Endodermal cell (in vitro differentiated cells): ENCODE measurements at regions not wholly inside any gene's neighbourhood (a gene's known extent, or its start where the extent isn't known, plus 50 kb on each side); places are given as distances from the start of the nearest gene placed in this dataset.

ENCODE experiments used
- DNase-seq: peaks from one replicate; pipeline ENCODE4 v3.0.0-alpha.2; 2017
- H3K27ac ChIP-seq: 2 replicates; pipeline ENCODE4 v1.5.1; 2013; ENCODE audit warnings: mild to moderate bottlenecking, low read depth, low read length, moderate library complexity
- H3K27me3 ChIP-seq: 2 replicates; pipeline ENCODE4 v1.6.1; 2013; ENCODE audit warnings: mild to moderate bottlenecking, low read length, moderate library complexity; ENCODE audit not compliant: insufficient read depth, control insufficient read depth, poor library complexity, severe bottlenecking
- H3K36me3 ChIP-seq: 2 replicates; pipeline ENCODE4 v1.7.0; 2013; ENCODE audit warnings: mild to moderate bottlenecking, low read length, moderate library complexity; ENCODE audit not compliant: control insufficient read depth, insufficient read depth
- H3K4me1 ChIP-seq: one replicate; pipeline ENCODE4 v1.7.0; 2013; ENCODE audit warnings: low read length; ENCODE audit not compliant: control insufficient read depth, insufficient read depth
- H3K4me3 ChIP-seq: 2 replicates; pipeline ENCODE4 v1.5.1; 2013; ENCODE audit warnings: mild to moderate bottlenecking, low read length, moderate library complexity
- H3K9ac ChIP-seq: 2 replicates; pipeline ENCODE4 v1.6.1; 2013; ENCODE audit warnings: mild to moderate bottlenecking, low read length, moderate library complexity; ENCODE audit not compliant: poor library complexity, severe bottlenecking; ENCODE audit errors: extremely low read depth
- H3K9me3 ChIP-seq: 2 replicates; pipeline ENCODE4 v1.6.1; 2013; ENCODE audit warnings: mild to moderate bottlenecking, low read length, moderate library complexity; ENCODE audit not compliant: control insufficient read depth
- H3K27ac Mint-ChIP-seq: 2 replicates; pipeline ENCODE4 v1.8.0; 2020; ENCODE audit warnings: mixed read lengths
- H3K27me3 Mint-ChIP-seq: 2 replicates; pipeline ENCODE4 v1.8.0; 2021; ENCODE audit warnings: mild to moderate bottlenecking, mixed read lengths; ENCODE audit not compliant: insufficient read depth
- H3K36me3 Mint-ChIP-seq: 2 replicates; pipeline ENCODE4 v1.8.0; 2020; ENCODE audit warnings: low read depth, mixed read lengths
- H3K4me1 Mint-ChIP-seq: 2 replicates; pipeline ENCODE4 v1.8.0; 2020; ENCODE audit warnings: mixed read lengths
- H3K4me3 Mint-ChIP-seq: 2 replicates; pipeline ENCODE4 v1.8.0; 2020; ENCODE audit warnings: mild to moderate bottlenecking, moderate library complexity, mixed read lengths
- H3K9me3 Mint-ChIP-seq: 2 replicates; pipeline ENCODE4 v1.8.0; 2020; ENCODE audit warnings: mild to moderate bottlenecking, mixed read lengths
- WGBS, 2 experiments: methylation state at CpG; one replicate each; pipeline versions ENCODE4 v1.1.5 to v1.1.7; 2013; ENCODE audit warnings: missing lambda C conversion rate in 2 of 2, mixed read lengths in 1 of 2; ENCODE audit not compliant: insufficient coverage in 1 of 2, insufficient read length in 1 of 2; 5-methylcytosine and 5-hydroxymethylcytosine counted together
- TF ChIP-seq, protein P1 (sequence below): fragments of 200-600 bp; sonication (generic); conservative IDR thresholded peaks from 2 replicates; pipeline ENCODE4 v1.5.0; 2021; ENCODE audit warnings: antibody characterized with exemption, mild to moderate bottlenecking

DNA sequence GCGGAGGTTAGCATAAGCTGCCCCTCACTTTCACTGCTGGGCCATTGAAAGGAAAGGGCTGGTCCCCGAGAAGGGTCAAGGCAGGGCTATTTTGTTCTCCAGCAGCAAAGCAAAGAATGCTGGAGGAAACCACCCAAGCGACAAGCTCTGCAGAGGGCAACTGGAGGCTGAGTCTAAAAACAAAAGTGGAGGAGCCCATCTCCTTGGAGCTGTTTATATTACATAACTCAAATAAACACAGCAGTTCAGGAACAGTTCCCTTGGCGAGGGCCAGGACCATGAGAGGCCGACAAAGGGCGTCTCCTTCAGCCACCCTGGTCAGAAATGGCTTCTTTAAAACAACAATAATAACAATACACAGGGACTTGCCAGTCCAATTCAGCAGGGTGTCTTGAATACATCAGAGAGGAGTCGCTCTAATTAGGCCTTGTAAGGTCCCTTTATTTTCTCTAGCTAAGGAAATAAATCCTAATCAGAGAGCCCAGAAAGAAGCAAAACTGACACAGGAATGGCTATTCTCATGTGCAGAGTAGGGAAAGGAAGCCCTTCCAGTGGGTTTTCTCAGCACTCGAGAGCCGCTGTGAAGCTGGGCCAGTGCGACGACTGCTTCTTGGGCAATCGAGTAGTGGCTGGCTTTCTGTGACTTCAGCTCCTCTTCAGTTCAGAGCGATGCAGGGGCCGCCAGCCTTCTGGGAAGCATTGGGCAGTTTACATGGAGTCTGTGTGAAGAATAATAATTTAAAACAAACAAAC is 57.0 kb upstream of the TARBP1 start:
- no peaks in the 10 kb centered on the region for H3K27me3 ChIP-seq
- Mint-ChIP-seq H3K27ac (no peak overlapping the region), H3K4me1 (peaks cover 26% of the 10 kb centered on the region), H3K27me3 (no peaks in the 10 kb centered on the region), H3K4me3 (no peak overlapping the region), H3K36me3 (no peaks in the 10 kb centered on the region), H3K9me3 (no peaks in the 10 kb centered on the region)
- H3K4me1 ChIP-seq = peaks cover 3% of the 10 kb centered on the region
- no peaks in the 10 kb centered on the region for H3K36me3 ChIP-seq
- no peaks in the 10 kb centered on the region for H3K9me3 ChIP-seq
- no peak for DNase-seq
- TF ChIP-seq, protein P1, sequence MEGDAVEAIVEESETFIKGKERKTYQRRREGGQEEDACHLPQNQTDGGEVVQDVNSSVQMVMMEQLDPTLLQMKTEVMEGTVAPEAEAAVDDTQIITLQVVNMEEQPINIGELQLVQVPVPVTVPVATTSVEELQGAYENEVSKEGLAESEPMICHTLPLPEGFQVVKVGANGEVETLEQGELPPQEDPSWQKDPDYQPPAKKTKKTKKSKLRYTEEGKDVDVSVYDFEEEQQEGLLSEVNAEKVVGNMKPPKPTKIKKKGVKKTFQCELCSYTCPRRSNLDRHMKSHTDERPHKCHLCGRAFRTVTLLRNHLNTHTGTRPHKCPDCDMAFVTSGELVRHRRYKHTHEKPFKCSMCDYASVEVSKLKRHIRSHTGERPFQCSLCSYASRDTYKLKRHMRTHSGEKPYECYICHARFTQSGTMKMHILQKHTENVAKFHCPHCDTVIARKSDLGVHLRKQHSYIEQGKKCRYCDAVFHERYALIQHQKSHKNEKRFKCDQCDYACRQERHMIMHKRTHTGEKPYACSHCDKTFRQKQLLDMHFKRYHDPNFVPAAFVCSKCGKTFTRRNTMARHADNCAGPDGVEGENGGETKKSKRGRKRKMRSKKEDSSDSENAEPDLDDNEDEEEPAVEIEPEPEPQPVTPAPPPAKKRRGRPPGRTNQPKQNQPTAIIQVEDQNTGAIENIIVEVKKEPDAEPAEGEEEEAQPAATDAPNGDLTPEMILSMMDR = no peak
- 70 to 93% methylated on average over 3 to 14 of the region's 14 CpGs for WGBS, 2 experiments
- H3K4me3 ChIP-seq = no peak overlapping the region
- H3K27ac ChIP-seq = peak overlapping the region; percentile 69
- no peak overlapping the region for H3K9ac ChIP-seq

DNA sequence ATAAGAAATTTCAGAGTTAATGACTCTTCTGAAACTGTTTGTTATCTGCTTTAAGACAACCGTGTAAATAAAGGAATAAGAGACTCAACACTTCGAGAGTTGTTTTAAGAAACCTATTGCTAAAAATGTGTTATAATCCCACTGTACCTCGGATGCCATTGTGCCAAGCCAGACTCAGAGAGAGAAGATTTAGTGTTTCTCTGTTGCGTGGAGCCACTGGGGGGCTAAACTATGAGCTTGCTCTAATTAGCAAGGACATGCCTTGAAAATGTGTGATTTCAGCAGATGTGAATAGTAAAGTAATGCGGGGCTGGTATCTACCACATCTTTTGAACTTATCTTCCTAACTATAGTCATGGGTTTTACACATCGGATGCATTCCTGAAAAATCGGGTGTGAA is 56.2 kb upstream of the TARBP1 start:
- Histone ChIP-seq H3K27ac (no peak overlapping the region), H3K9ac (no peak overlapping the region), H3K36me3 (no peaks in the 10 kb centered on the region), H3K27me3 (no peaks in the 10 kb centered on the region), H3K4me1 (peaks cover 3% of the 10 kb centered on the region), H3K9me3 (no peaks in the 10 kb centered on the region), H3K4me3 (no peak overlapping the region)
- TF ChIP-seq, protein P1 = no peak
- no peaks in the 10 kb centered on the region for H3K36me3 Mint-ChIP-seq
- no peaks in the 10 kb centered on the region for H3K9me3 Mint-ChIP-seq
- peaks cover 27% of the 10 kb centered on the region for H3K4me1 Mint-ChIP-seq
- no peak for DNase-seq
- no peak overlapping the region for H3K4me3 Mint-ChIP-seq
- no peaks in the 10 kb centered on the region for H3K27me3 Mint-ChIP-seq
- H3K27ac Mint-ChIP-seq = no peak overlapping the region
- WGBS, 2 experiments = 90 to 100% methylated on average over 3 to 7 of the region's 7 CpGs

DNA sequence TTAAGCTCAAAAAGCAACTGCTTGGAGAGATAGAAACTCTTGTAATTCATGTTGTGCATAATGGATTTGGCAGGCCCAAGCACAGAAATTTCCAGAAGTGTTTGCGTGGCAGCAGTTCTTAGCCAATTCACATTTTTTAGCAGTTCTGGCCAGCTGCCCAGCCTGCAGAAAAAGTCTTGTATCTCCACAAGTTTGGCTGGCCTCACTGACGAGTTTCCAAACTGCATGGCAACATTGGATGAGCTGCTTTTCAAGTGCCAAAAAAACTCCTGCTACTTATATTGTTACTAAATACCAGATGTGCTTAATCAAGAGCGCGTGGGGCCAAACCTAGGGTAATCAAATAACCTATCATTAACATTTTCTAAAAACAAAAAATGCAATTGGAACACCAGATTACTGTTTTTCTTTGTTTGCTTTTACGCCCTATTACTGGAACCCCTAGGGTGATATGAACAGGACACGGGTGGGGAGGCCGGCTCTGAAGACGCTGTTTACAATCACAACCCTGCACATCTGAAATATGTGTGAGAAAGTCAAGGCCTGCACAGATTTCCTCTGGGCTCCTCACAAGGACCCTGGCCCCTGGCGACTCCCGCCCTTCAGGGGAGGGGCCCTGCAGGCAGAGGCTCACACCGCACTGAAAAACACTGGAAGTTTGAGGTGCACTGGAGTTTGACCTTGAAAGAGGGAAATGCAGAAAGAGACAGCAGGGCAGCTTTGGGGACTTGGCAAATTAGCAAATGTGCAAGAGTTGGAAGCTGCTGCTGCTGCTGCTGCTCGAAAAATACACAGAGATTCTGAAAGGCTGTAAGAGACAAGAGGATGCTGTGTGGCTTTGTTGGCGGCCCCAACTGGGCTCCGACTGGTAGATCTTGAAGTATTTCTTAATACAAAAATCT is 55.2 kb upstream of the TARBP1 start:
- Histone ChIP-seq H3K4me3 (no peak overlapping the region), H3K4me1 (peaks cover 3% of the 10 kb centered on the region), H3K9ac (no peak overlapping the region), H3K9me3 (no peaks in the 10 kb centered on the region), H3K36me3 (no peaks in the 10 kb centered on the region), H3K27me3 (no peaks in the 10 kb centered on the region), H3K27ac (peak overlapping the region; percentile 29)
- TF ChIP-seq, protein P1 = no peak
- H3K9me3 Mint-ChIP-seq = no peaks in the 10 kb centered on the region
- no peak for DNase-seq
- H3K27me3 Mint-ChIP-seq = no peaks in the 10 kb centered on the region
- no peak overlapping the region for H3K4me3 Mint-ChIP-seq
- 90 to 91% methylated on average over 9 to 14 of the region's 14 CpGs for WGBS, 2 experiments
- no peaks in the 10 kb centered on the region for H3K36me3 Mint-ChIP-seq
- no peak overlapping the region for H3K27ac Mint-ChIP-seq
- peaks cover 25% of the 10 kb centered on the region for H3K4me1 Mint-ChIP-seq
